CD4-positive, alpha-beta T cell treated with Interleukin-1 beta for 1 hour (primary cell): ENCODE measurements at regions not wholly inside any gene's neighbourhood (a gene's known extent, or its start where the extent isn't known, plus 50 kb on each side); places are given as distances from the start of the nearest gene placed in this dataset.

Experiments used
- DNase-seq, 2 donors: peaks; one replicate each; pipeline ENCODE4 v3.0.0-alpha.2; 2020 to 2022

GRCh38 chr9:89922099-89922498, 317.3 kb downstream of the GADD45G start:
- DNase-seq = no peak

GRCh38 chr9:89923174-89923573, 318.4 kb downstream of the GADD45G start:
- no peak for DNase-seq

GRCh38 chr9:89923961-89924504, 319.2 kb downstream of the GADD45G start:
- peak in 1 of 2 donors; percentile 26 for DNase-seq

GRCh38 chr9:89924611-89925010, 319.8 kb downstream of the GADD45G start:
- DNase-seq = no peak

- DNase-seq = no peak
These were observed 321.4 kb downstream of the GADD45G start for GRCh38 chr9:89926167-89926566.

GRCh38 chr9:89926691-89927220, 321.9 kb downstream of the GADD45G start:
- DNase-seq = no peak

GRCh38 chr9:89928106-89928505, 323.3 kb downstream of the GADD45G start:
- no peak for DNase-seq

- DNase-seq = no peak
These were observed 323.9 kb downstream of the GADD45G start for GRCh38 chr9:89928521-89929275.

- no peak for DNase-seq
These were observed 324.5 kb downstream of the GADD45G start for GRCh38 chr9:89929315-89929672.

GRCh38 chr9:89929673-89930480, 325.1 kb downstream of the GADD45G start:
- DNase-seq = no peak

- DNase-seq = no peak
These were observed 328.8 kb downstream of the GADD45G start for GRCh38 chr9:89933578-89933977.

- DNase-seq = no peak
These were observed 330.3 kb downstream of the GADD45G start for GRCh38 chr9:89935115-89935514.

GRCh38 chr9:89935801-89936200, 331.0 kb downstream of the GADD45G start:
- no peak for DNase-seq

- no peak for DNase-seq
These were observed 332.2 kb downstream of the GADD45G start for GRCh38 chr9:89937051-89937450.

- no peak for DNase-seq
These were observed 334.4 kb downstream of the GADD45G start for GRCh38 chr9:89939181-89939580.

- DNase-seq = no peak
These were observed 334.9 kb downstream of the GADD45G start for GRCh38 chr9:89939626-89940292.

GRCh38 chr9:89940625-89941024, 335.8 kb downstream of the GADD45G start:
- no peak for DNase-seq

GRCh38 chr9:89941875-89942274, 337.1 kb downstream of the GADD45G start:
- DNase-seq = no peak

GRCh38 chr9:89942643-89943042, 337.8 kb downstream of the GADD45G start:
- DNase-seq = no peak

- no peak for DNase-seq
These were observed 338.5 kb downstream of the GADD45G start for GRCh38 chr9:89943309-89943708.

- no peak for DNase-seq
These were observed 338.9 kb downstream of the GADD45G start for GRCh38 chr9:89943728-89944127.

GRCh38 chr9:89945133-89945532, 340.3 kb downstream of the GADD45G start:
- DNase-seq = no peak

- no peak for DNase-seq
These were observed 341.9 kb downstream of the GADD45G start for GRCh38 chr9:89946741-89947140.
